ENCODE measurements at regions not wholly inside any gene's neighbourhood (a gene's known extent, or its start where the extent isn't known, plus 50 kb on each side); places are given as distances from the start of the nearest gene placed in this dataset.
"Not testable (repeated sequence)": the region's sequence is repeated elsewhere in the genome, so short reads cannot be mapped to it uniquely, and the experiment has no call there.

DNA sequence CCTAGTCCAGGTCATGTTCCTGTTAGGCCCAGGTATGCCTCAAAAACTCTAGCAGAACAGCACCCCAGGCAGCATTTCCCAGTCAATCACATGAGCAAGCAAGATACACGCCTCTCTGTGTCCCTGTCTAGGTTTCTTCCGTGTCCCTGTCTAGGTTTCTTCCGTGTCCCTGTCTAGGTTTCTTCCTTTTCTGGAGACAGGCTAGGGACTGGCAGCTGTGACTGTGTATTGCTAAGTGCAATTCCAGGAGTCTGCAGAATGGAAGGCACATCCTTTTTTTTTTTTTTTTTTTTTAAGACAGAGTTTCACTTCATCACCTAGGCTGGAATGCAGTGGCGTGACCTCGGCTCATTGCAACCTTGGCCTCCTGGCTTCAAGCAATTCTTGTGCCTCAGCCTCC lies 77.6 kb downstream of the SETD4 start:
- Histone ChIP-seq H3K4me1 (no peaks in the 10 kb centered on the region), H3K4me3 (no peak overlapping the region), H3K36me3 (no peaks in the 10 kb centered on the region), H3K27ac (replicated peaks) (no peak overlapping the region), H3K27me3 (ENCODE audit: low read depth) (peaks cover 75% of the 10 kb centered on the region), H3K9me3 (replicated peaks) (peaks cover 20% of the 10 kb centered on the region)
- no peak for DNase-seq
- intact Hi-C loops (cut with micrococcal nuclease), result no loop called here
- no peak for TF ChIP-seq CTCF (IDR thresholded peaks at IDR 0.05; ENCODE audit: borderline replicate concordance)

GRCh38 chr21:35981514-35982070 lies 78.7 kb downstream of the SETD4 start:
- Histone ChIP-seq H3K27me3 (ENCODE audit: low read depth) (peaks cover 75% of the 10 kb centered on the region), H3K9me3 (replicated peaks) (peaks cover 20% of the 10 kb centered on the region), H3K4me1 (no peaks in the 10 kb centered on the region), H3K27ac (replicated peaks) (no peak overlapping the region), H3K36me3 (no peaks in the 10 kb centered on the region), H3K4me3 (no peak overlapping the region)
- DNase-seq, result no peak
- no peak for TF ChIP-seq CTCF (IDR thresholded peaks at IDR 0.05; ENCODE audit: borderline replicate concordance)
- intact Hi-C loops (cut with micrococcal nuclease), result no loop called here

- H3K4me1 ChIP-seq, result no peaks in the 10 kb centered on the region
- DNase-seq, result no peak
- H3K36me3 ChIP-seq, result no peaks in the 10 kb centered on the region
- H3K27ac ChIP-seq (replicated peaks), result no peak overlapping the region
- intact Hi-C loops (cut with micrococcal nuclease), result no loop called here
- no peak overlapping the region for H3K4me3 ChIP-seq
- H3K9me3 ChIP-seq (replicated peaks), result peaks cover 20% of the 10 kb centered on the region
- no peak for TF ChIP-seq CTCF (IDR thresholded peaks at IDR 0.05; ENCODE audit: borderline replicate concordance)
- peaks cover 74% of the 10 kb centered on the region for H3K27me3 ChIP-seq (ENCODE audit: low read depth)
Observed at GRCh38 chr21:35980821-35981220, 79.5 kb downstream of the SETD4 start.

DNA sequence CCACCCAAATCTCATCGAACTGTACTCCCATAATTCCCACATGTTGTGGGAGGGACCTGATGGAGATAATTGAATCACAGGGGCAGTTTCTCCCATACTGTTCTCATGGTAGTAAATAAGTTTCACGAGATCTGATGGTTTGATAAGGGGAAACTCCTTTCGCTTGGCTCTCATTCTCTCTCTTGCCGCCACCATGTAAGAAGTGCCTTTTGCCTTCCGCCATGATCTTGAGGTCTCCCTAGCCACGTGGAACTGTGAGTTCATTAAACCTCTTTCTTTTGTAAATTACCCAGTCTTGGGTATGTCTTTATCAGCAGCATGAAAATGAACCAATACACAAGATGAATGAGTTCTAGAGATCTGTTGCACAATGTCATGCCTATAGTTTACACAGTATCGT lies 82.5 kb downstream of the SETD4 start:
- H3K4me3 ChIP-seq; DNase-seq; H3K4me1 ChIP-seq; H3K27ac ChIP-seq (replicated peaks); intact Hi-C loops (cut with micrococcal nuclease); H3K36me3 ChIP-seq: not testable (repeated sequence)
- peaks cover 75% of the 10 kb centered on the region for H3K27me3 ChIP-seq (ENCODE audit: low read depth)
- H3K9me3 ChIP-seq (replicated peaks), result peaks cover 13% of the 10 kb centered on the region

- Histone ChIP-seq H3K4me3 (no peak overlapping the region), H3K9me3 (replicated peaks) (peaks cover 13% of the 10 kb centered on the region), H3K27me3 (ENCODE audit: low read depth) (peaks cover 84% of the 10 kb centered on the region), H3K4me1 (no peaks in the 10 kb centered on the region), H3K36me3 (no peaks in the 10 kb centered on the region), H3K27ac (replicated peaks) (no peak overlapping the region)
- no peak for TF ChIP-seq CTCF (IDR thresholded peaks at IDR 0.05; ENCODE audit: borderline replicate concordance)
- intact Hi-C loops (cut with micrococcal nuclease), result no loop called here
- DNase-seq, result no peak
Observed at GRCh38 chr21:35976929-35977328, 83.4 kb downstream of the SETD4 start.

DNA sequence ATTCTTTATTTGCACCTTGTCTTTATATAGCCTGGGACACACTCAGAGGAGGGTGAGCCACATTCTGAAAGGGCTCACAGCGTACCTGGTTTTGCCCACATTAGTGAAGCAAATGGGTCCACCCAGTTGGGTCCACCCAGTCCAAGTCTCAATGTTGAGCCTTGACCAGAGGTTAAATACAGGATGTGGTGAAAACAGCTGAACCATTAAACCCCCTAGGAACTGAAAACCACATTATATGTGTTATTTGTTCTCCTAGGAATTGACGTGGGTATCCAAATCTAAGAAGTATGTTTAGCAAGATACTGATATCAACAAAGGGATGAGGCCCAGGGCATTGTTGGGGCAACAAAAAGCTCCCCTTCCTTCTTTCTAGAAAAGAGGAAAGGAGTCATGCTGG lies 83.8 kb downstream of the SETD4 start:
- Histone ChIP-seq H3K27me3 (ENCODE audit: low read depth) (peaks cover 84% of the 10 kb centered on the region), H3K36me3 (no peaks in the 10 kb centered on the region), H3K27ac (replicated peaks) (no peak overlapping the region), H3K4me3 (no peak overlapping the region), H3K4me1 (no peaks in the 10 kb centered on the region), H3K9me3 (replicated peaks) (peaks cover 13% of the 10 kb centered on the region)
- no peak for DNase-seq
- no peak for TF ChIP-seq CTCF (IDR thresholded peaks at IDR 0.05; ENCODE audit: borderline replicate concordance)
- intact Hi-C loops (cut with micrococcal nuclease), result no loop called here

All from left ventricle myocardium inferior (tissue), 1 donor.